D721Med (cell line): ENCODE measurements at regions not wholly inside any gene's neighbourhood (a gene's known extent, or its start where the extent isn't known, plus 50 kb on each side); places are given as distances from the start of the nearest gene placed in this dataset.

Experiments used
- DNase-seq: peaks from one replicate; pipeline ENCODE4 v3.0.0; 2011; ENCODE audit warnings: low spot score; ENCODE audit not compliant: insufficient read length
- FAIRE-seq: peaks from 2 replicates; lab custom pipeline; 2011; peaks lifted over from hg19 to GRCh38; lab: Jason Lieb, UNC
- CTCF ChIP-seq: IDR thresholded peaks from 2 replicates; pipeline ENCODE4 v1.5.1; 2012; ENCODE audit warnings: mild to moderate bottlenecking, control low read depth; ENCODE audit not compliant: insufficient read depth; ENCODE audit errors: missing control alignments

GRCh38 chr13:97141097-97141496, 81.0 kb upstream of the MBNL2 start:
- DNase-seq: no peak
- no peak for TF ChIP-seq CTCF
- FAIRE-seq: no peak

GRCh38 chr13:97141564-97142005, 80.5 kb upstream of the MBNL2 start:
- FAIRE-seq (no peak), DNase-seq (no peak)
- no peak for TF ChIP-seq CTCF

- FAIRE-seq (no peak), DNase-seq (no peak)
- TF ChIP-seq CTCF: no peak
These were observed 79.7 kb upstream of the MBNL2 start for GRCh38 chr13:97142452-97142851.

- no peak for TF ChIP-seq CTCF
- FAIRE-seq (no peak), DNase-seq (no peak)
These were observed 77.1 kb upstream of the MBNL2 start for GRCh38 chr13:97145057-97145456.

GRCh38 chr13:97148894-97149293, 73.2 kb upstream of the MBNL2 start:
- no peak for DNase-seq
- TF ChIP-seq CTCF: no peak
- FAIRE-seq: no peak

GRCh38 chr13:97160421-97160820, 61.7 kb upstream of the MBNL2 start:
- no peak for TF ChIP-seq CTCF
- FAIRE-seq (no peak), DNase-seq (no peak)

- DNase-seq (no peak), FAIRE-seq (no peak)
- no peak for TF ChIP-seq CTCF
These were observed 60.4 kb upstream of the MBNL2 start for GRCh38 chr13:97161582-97162231.
